ENCODE measurements at regions not wholly inside any gene's neighbourhood (a gene's known extent, or its start where the extent isn't known, plus 50 kb on each side); places are given as distances from the start of the nearest gene placed in this dataset.

DNA sequence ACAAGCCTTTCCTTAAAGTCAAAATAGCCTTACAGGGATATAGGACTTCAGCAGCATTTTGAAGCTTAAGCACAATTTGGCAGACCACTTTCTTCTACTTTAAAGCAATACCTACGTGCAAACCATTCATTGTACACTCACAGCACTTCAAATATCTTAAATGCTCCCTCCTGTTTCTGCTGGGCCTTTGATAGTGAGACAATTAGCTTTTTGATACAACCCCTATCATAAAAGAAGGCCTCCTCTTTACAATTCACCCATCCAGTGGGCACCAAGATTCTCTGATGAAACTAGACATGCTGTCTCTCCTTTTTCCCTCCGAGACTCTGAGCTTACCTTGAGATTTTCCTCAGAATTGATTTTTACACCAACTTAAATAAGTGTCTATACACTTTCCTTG lies 157.5 kb upstream of the FAR2 start:
- Mint-ChIP-seq H3K4me3 (ENCODE audit: unreplicated experiment) (no peak overlapping the region), H3K9me3 (ENCODE audit: unreplicated experiment) (no peaks in the 10 kb centered on the region), H3K27me3 (ENCODE audit: insufficient read depth, unreplicated experiment) (no peaks in the 10 kb centered on the region), H3K36me3 (ENCODE audit: insufficient read depth, unreplicated experiment) (no peaks in the 10 kb centered on the region), H3K27ac (ENCODE audit: unreplicated experiment) (no peak overlapping the region), H3K4me1 (ENCODE audit: low read depth, unreplicated experiment) (no peaks in the 10 kb centered on the region)
- POLR2A ChIA-PET: no interaction called here
- Histone ChIP-seq H3K4me1 (no peaks in the 10 kb centered on the region), H3K4me3 (ENCODE audit: low read depth, low read length) (no peak overlapping the region), H3K27me3 (replicated peaks; ENCODE audit: control insufficient read depth, insufficient read depth, low read length) (no peaks in the 10 kb centered on the region), H3K36me3 (ENCODE audit: control insufficient read depth, insufficient read depth, low read length) (no peaks in the 10 kb centered on the region), H3K9me3 (no peaks in the 10 kb centered on the region)
- CTCF ChIA-PET: no interaction called here
- BruUV-seq (replicated peaks): no TSS peak
- intact Hi-C loops (cut with micrococcal nuclease; ENCODE audit: unreplicated experiment): loop anchor here (2.0 kb wide), 1 partner anchor 19 kb away; no protein-coding TSS in a partner anchor
- TF ChIP-seq CTCF (IDR thresholded peaks at IDR 0.05; ENCODE audit: insufficient read depth in 1 of 2, low read depth in 1 of 2, low read length in 1 of 2, severe bottlenecking in 1 of 2, unreplicated experiment in 1 of 2): no peak
- no peak for DNase-seq

GRCh38 chr12:28993720-28994119 lies 155.4 kb upstream of the FAR2 start:
- CTCF ChIA-PET: interaction anchor here (0.6 kb wide), 1 partner anchor 1801 kb away, joined by 3 read pairs; no protein-coding TSS in a partner anchor
- H3K27me3 Mint-ChIP-seq (ENCODE audit: insufficient read depth, unreplicated experiment): no peaks in the 10 kb centered on the region
- no peak overlapping the region for H3K27ac Mint-ChIP-seq (ENCODE audit: unreplicated experiment)
- no peaks in the 10 kb centered on the region for H3K9me3 ChIP-seq
- no peaks in the 10 kb centered on the region for H3K4me1 Mint-ChIP-seq (ENCODE audit: low read depth, unreplicated experiment)
- no peaks in the 10 kb centered on the region for H3K36me3 ChIP-seq (ENCODE audit: control insufficient read depth, insufficient read depth, low read length)
- no peaks in the 10 kb centered on the region for H3K36me3 Mint-ChIP-seq (ENCODE audit: insufficient read depth, unreplicated experiment)
- TF ChIP-seq CTCF (IDR thresholded peaks at IDR 0.05; ENCODE audit: insufficient read depth in 1 of 2, low read depth in 1 of 2, low read length in 1 of 2, severe bottlenecking in 1 of 2, unreplicated experiment in 1 of 2): no peak
- no peak for DNase-seq
- no peaks in the 10 kb centered on the region for H3K9me3 Mint-ChIP-seq (ENCODE audit: unreplicated experiment)
- POLR2A ChIA-PET: no interaction called here
- no peaks in the 10 kb centered on the region for H3K27me3 ChIP-seq (replicated peaks; ENCODE audit: control insufficient read depth, insufficient read depth, low read length)
- H3K4me1 ChIP-seq: no peaks in the 10 kb centered on the region
- H3K4me3 ChIP-seq (ENCODE audit: low read depth, low read length): no peak overlapping the region
- no peak overlapping the region for H3K4me3 Mint-ChIP-seq (ENCODE audit: unreplicated experiment)
- intact Hi-C loops (cut with micrococcal nuclease; ENCODE audit: unreplicated experiment): loop anchor here (2.0 kb wide), 1 partner anchor 21 kb away; no protein-coding TSS in a partner anchor
- BruUV-seq (replicated peaks): no TSS peak

DNA sequence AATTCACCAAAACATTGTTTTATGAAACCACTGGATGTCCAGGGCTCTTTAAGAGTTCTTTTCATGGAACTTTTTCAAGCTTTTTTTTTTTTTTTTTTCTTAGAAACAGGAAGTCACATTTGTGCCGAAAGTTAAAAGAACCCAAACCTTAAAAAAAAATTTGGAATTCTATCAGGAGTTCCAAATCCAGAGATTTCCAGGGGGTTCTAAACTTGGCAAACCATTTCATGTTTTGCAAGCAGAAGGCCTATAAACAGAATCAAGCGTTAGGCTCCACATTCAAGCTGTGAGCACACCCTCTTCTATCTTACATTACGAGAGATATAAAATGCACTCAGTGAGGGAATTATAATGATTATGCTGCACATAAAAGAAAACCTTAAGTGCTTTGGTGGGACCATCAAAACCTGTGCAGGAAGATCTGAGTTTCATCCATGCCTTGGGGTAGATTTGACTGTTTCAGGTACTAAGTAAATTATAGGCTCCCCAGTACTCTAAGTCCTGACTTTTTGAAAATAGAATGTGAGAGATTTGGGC lies 154.8 kb upstream of the FAR2 start:
- Mint-ChIP-seq H3K4me1 (ENCODE audit: low read depth, unreplicated experiment) (no peaks in the 10 kb centered on the region), H3K27me3 (ENCODE audit: insufficient read depth, unreplicated experiment) (no peaks in the 10 kb centered on the region), H3K4me3 (ENCODE audit: unreplicated experiment) (no peak overlapping the region), H3K36me3 (ENCODE audit: insufficient read depth, unreplicated experiment) (no peaks in the 10 kb centered on the region), H3K27ac (ENCODE audit: unreplicated experiment) (no peak overlapping the region), H3K9me3 (ENCODE audit: unreplicated experiment) (no peaks in the 10 kb centered on the region)
- POLR2A ChIA-PET: no interaction called here
- no peak overlapping the region for H3K4me3 ChIP-seq (ENCODE audit: low read depth, low read length)
- no TSS peak for BruUV-seq (replicated peaks)
- no peaks in the 10 kb centered on the region for H3K27me3 ChIP-seq (replicated peaks; ENCODE audit: control insufficient read depth, insufficient read depth, low read length)
- H3K4me1 ChIP-seq: no peaks in the 10 kb centered on the region
- DNase-seq: no peak
- no peaks in the 10 kb centered on the region for H3K9me3 ChIP-seq
- no peak for TF ChIP-seq CTCF (IDR thresholded peaks at IDR 0.05; ENCODE audit: insufficient read depth in 1 of 2, low read depth in 1 of 2, low read length in 1 of 2, severe bottlenecking in 1 of 2, unreplicated experiment in 1 of 2)
- H3K36me3 ChIP-seq (ENCODE audit: control insufficient read depth, insufficient read depth, low read length): no peaks in the 10 kb centered on the region
- CTCF ChIA-PET: interaction anchor here (0.6 kb wide), 1 partner anchor 1801 kb away, joined by 3 read pairs; no protein-coding TSS in a partner anchor
- intact Hi-C loops (cut with micrococcal nuclease; ENCODE audit: unreplicated experiment): no loop called here
